ENCODE measurements at regions not wholly inside any gene's neighbourhood (a gene's known extent, or its start where the extent isn't known, plus 50 kb on each side); places are given as distances from the start of the nearest gene placed in this dataset.

DNA sequence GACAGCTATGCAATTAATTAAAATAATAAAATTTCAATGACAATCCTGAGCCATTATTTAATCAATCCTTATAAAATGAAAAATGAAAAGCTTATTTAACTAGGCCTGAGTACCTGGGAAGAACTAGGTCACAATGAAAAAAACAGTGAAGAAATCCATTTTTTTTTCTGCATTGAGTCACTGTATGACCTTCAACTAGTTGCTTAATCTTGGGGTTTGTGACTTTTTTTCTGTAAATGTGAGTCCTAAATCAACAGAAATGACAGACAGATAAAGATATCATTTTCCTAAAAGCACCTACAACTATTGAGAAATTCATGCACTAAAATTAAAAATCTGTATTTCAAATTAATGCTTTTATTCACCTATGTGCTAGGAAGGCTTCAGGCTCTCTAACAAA lies 96.8 kb downstream of the TMEM26 start:
- H3K9me3 Mint-ChIP-seq: no peaks in the 10 kb centered on the region
- no peak overlapping the region for H3K27ac Mint-ChIP-seq
- no peak overlapping the region for H3K4me3 Mint-ChIP-seq
- H3K27me3 Mint-ChIP-seq (ENCODE audit: low read depth): peaks cover 12% of the 10 kb centered on the region
- DNase-seq (ENCODE audit: low spot score): no peak
- no peaks in the 10 kb centered on the region for H3K4me1 Mint-ChIP-seq (ENCODE audit: low read depth)
- H3K36me3 Mint-ChIP-seq (ENCODE audit: low read depth): no peaks in the 10 kb centered on the region

DNA sequence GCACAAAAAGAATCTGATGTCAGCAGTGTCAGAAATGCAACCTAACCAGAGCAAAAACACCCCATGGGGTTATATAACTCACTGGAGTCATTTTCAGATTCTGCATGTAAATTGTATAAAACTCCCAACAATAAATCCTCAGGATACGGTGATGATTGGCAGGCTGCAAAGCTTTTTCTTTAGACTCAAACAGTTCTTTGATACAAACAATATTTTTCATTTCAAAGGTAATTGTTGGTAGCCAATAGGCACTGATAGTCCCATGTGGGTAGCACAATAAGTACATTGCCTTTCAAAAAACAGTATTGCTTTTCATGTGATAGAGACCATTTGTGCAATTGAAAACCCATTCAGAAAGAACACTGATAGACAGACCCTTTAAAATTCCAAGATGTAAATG lies 98.0 kb downstream of the TMEM26 start:
- Mint-ChIP-seq H3K4me3 (no peak overlapping the region), H3K27ac (no peak overlapping the region)

DNA sequence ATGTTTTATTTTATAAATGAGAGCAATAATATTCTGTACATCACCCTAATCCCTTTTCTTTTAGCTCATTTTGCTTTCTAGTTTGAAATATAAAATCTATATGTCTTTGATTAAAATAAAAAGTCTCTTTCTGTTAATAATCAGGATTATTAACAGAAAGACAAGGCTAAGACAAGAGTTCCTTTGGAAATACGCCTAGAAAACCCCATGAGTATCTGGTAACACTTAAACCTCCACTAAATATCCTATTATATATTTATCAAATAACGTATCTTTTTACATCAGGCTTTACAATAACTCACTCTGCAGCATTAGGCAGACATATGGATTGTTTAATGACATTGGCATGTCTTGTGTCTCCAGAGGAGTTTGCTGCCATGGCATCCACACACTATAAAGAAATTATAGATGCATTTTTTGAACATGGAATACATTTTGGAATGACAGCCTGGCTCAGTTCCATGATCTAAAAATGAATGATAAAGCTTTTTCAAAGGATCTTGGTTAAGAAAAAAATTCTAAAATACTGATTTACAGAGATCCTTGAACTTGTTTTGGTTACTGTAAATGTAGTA lies 98.7 kb downstream of the TMEM26 start:
- no peak overlapping the region for H3K27ac Mint-ChIP-seq
- no peaks in the 10 kb centered on the region for H3K9me3 Mint-ChIP-seq
- H3K4me1 Mint-ChIP-seq (ENCODE audit: low read depth): no peaks in the 10 kb centered on the region
- H3K27me3 Mint-ChIP-seq (ENCODE audit: low read depth): peaks cover 16% of the 10 kb centered on the region
- DNase-seq (ENCODE audit: low spot score): no peak
- no peak overlapping the region for H3K4me3 Mint-ChIP-seq
- no peaks in the 10 kb centered on the region for H3K36me3 Mint-ChIP-seq (ENCODE audit: low read depth)

More for the DNA sequence above, 98.0 kb downstream of the TMEM26 start:
- H3K9me3 Mint-ChIP-seq: no peaks in the 10 kb centered on the region
- peaks cover 15% of the 10 kb centered on the region for H3K27me3 Mint-ChIP-seq (ENCODE audit: low read depth)
- H3K4me1 Mint-ChIP-seq (ENCODE audit: low read depth): no peaks in the 10 kb centered on the region
- no peak for DNase-seq (ENCODE audit: low spot score)
- no peaks in the 10 kb centered on the region for H3K36me3 Mint-ChIP-seq (ENCODE audit: low read depth)

DNA sequence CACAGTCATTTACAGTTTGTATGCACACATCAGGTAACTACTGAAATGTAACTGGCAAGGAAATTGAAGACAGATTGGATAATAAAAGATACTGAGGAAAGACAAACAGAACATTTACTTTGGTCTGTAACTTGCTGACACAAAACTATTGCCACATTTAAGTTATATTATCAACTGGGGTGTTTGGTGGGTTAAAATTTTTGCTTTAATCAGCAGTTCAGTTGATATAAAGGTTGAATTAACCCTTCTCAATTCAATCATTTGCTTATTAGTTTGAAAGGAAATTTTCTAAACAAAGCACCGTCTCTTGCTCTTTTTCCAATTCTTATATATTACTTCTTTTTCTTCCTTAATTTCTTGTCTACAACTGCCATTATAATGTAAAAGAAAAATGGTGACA lies 102.4 kb downstream of the TMEM26 start:
- no peaks in the 10 kb centered on the region for H3K36me3 Mint-ChIP-seq (ENCODE audit: low read depth)
- H3K9me3 Mint-ChIP-seq: no peaks in the 10 kb centered on the region
- no peaks in the 10 kb centered on the region for H3K4me1 Mint-ChIP-seq (ENCODE audit: low read depth)
- no peak overlapping the region for H3K27ac Mint-ChIP-seq
- DNase-seq (ENCODE audit: low spot score): no peak
- no peak overlapping the region for H3K4me3 Mint-ChIP-seq
- H3K27me3 Mint-ChIP-seq (ENCODE audit: low read depth): peaks cover 18% of the 10 kb centered on the region

DNA sequence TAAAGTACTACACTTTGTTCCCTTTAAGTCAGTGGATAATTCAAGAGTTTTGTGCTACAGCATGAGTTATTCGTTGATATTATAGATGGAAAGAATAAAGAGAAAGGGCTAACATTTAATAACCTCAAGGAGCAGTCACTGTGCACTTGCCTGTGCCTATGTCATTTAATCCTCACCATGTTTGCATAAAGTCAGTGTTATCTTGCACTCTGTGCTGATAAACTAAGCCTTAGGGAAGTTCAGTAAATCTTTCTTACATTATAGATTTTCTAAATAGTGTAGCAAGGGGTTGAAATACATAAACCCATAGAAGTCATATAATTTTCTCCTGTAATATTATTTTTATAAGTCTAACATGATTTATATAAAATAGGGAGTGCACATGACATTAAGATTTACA lies 103.1 kb downstream of the TMEM26 start:
- Mint-ChIP-seq H3K36me3 (ENCODE audit: low read depth) (no peaks in the 10 kb centered on the region), H3K27ac (no peak overlapping the region)

DNA sequence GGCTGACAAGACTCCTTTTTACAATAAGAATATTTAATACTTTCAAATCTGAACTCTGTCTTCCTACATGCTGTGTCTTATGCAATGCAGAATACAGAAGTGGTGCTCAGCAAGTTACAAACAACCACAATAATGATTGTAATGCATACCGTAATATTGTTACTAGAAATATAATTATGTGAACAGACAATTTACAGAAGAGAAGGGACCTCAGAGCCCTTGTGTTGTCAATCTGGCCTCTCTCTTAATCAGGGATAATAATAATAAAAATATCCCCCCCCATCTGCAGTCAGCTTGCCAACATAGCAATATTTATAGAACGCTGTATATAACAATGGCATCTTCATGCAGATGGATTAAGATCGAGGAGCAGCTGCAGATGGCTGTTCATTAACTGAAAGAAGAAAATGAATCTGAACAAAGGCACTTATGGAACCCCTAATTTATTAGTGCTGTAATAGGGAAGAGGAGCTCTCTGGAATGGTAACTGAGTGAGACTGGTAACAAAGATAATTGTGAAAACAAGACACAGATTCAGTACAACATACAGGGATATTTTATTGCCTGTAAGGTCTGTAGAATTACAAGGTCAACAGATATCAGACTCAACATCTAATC lies 106.3 kb downstream of the TMEM26 start:
- H3K27ac Mint-ChIP-seq: no peak overlapping the region
- DNase-seq (ENCODE audit: low spot score): no peak
- H3K36me3 Mint-ChIP-seq (ENCODE audit: low read depth): no peaks in the 10 kb centered on the region

More for the DNA sequence above, 103.1 kb downstream of the TMEM26 start:
- Mint-ChIP-seq H3K9me3 (no peaks in the 10 kb centered on the region), H3K4me1 (ENCODE audit: low read depth) (no peaks in the 10 kb centered on the region), H3K27me3 (ENCODE audit: low read depth) (peaks cover 18% of the 10 kb centered on the region), H3K4me3 (no peak overlapping the region)
- no peak for DNase-seq (ENCODE audit: low spot score)

DNA sequence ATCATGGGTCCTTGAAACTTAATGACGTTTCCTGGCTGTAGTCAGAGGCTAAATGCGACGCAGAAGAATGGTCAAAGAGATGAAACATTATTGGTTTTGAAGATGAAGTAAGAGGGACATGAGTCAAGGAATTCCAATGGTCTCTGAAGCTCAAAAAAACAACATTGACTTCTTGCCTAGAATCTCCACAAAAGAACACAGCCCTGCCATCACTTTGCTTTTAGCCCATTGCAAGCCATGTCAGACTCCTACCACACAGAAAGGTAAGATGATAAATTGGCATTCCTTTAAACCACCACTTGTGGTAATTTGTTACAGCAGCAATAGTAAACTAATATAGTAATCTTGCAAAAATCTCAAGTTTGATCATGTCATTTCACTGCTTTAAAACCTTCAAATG lies 109.4 kb downstream of the TMEM26 start:
- Mint-ChIP-seq H3K27ac (no peak overlapping the region), H3K9me3 (no peaks in the 10 kb centered on the region), H3K36me3 (ENCODE audit: low read depth) (no peaks in the 10 kb centered on the region), H3K27me3 (ENCODE audit: low read depth) (no peaks in the 10 kb centered on the region), H3K4me3 (no peak overlapping the region), H3K4me1 (ENCODE audit: low read depth) (peaks cover 8% of the 10 kb centered on the region)
- no peak for DNase-seq (ENCODE audit: low spot score)

More for the DNA sequence above, 106.3 kb downstream of the TMEM26 start:
- H3K9me3 Mint-ChIP-seq: no peaks in the 10 kb centered on the region
- H3K27me3 Mint-ChIP-seq (ENCODE audit: low read depth): peaks cover 11% of the 10 kb centered on the region
- no peak overlapping the region for H3K4me3 Mint-ChIP-seq
- peaks cover 8% of the 10 kb centered on the region for H3K4me1 Mint-ChIP-seq (ENCODE audit: low read depth)

DNA sequence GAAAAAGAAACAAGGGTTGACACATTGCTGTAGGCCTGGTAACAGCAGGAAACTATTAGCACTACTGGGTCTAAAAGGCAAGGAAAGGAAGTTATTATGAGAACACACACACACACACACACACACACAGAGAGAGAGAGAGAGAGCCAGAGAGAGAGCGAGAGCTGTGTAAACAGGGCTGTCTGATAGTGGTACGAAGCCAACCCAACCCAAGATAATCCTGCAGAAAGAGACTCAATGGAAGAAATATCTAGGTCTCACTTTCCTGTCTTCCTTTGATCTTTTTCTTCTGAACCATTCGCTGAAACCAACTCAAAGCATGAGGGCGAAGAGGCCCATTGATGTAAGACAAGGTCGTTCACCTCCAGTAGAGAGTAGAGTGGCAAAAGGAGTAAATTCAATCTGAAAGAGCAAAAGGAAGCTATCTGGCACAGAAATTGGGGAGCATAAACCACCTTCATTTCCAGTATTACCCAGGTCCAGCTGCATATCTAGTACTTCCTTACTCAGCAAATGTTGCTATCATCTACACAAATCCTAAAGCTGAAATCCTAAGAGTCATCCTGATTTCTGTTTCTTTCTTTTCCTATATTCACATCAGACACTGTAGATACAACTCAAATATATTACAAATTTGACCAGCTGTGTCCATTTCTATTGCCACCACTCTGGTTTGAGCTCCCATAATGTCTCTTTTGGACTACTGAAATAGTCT lies 110.2 kb downstream of the TMEM26 start:
- Mint-ChIP-seq H3K4me1 (ENCODE audit: low read depth) (peaks cover 8% of the 10 kb centered on the region), H3K9me3 (no peaks in the 10 kb centered on the region), H3K27me3 (ENCODE audit: low read depth) (peaks cover 3% of the 10 kb centered on the region), H3K27ac (no peak overlapping the region), H3K4me3 (no peak overlapping the region), H3K36me3 (ENCODE audit: low read depth) (no peaks in the 10 kb centered on the region)
- DNase-seq (ENCODE audit: low spot score): no peak

DNA sequence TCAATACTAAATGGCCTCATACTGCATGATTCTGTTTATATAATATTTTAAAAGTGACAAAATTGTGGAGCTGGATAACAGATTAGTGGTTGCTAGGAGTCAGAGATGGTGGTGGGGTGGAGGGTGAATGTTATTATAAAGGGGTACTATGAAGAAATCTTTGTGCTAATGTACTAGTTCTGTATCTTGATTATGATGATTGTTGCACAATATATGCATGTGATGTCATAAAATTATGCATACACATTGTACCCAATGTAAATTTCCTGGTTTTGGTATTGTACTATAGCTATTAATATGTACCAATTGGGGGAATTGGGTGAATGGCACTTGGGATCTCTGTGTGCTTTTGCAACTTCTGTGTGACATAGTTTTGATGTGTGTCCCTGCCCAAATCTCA lies 112.2 kb downstream of the TMEM26 start:
- H3K4me1 Mint-ChIP-seq (ENCODE audit: low read depth): peaks cover 8% of the 10 kb centered on the region
- H3K9me3 Mint-ChIP-seq: no peaks in the 10 kb centered on the region
- no peak overlapping the region for H3K27ac Mint-ChIP-seq
- no peak for DNase-seq (ENCODE audit: low spot score)
- no peak overlapping the region for H3K4me3 Mint-ChIP-seq
- peaks cover 5% of the 10 kb centered on the region for H3K27me3 Mint-ChIP-seq (ENCODE audit: low read depth)
- H3K36me3 Mint-ChIP-seq (ENCODE audit: low read depth): no peaks in the 10 kb centered on the region

DNA sequence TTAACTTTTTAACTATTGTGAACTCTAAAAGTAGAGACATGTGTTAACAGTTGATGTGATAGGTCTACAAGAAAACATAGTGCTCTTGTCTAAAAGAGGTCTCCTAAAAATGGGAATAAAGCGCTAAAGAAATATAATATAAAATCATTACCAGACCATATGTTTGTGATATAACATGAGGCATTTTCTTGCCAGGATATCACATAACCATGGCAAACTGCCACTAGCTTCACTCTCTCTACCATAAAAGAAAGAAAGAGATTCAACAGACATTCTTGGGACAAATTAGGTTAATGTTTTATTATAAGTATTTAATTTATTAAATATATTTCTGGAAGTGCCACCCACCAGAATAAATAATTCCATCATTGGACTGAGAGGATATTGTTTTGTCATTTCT lies 115.0 kb downstream of the TMEM26 start:
- Mint-ChIP-seq H3K9me3 (peaks cover 3% of the 10 kb centered on the region), H3K27ac (no peak overlapping the region), H3K4me3 (no peak overlapping the region), H3K4me1 (ENCODE audit: low read depth) (peaks cover 11% of the 10 kb centered on the region), H3K36me3 (ENCODE audit: low read depth) (no peaks in the 10 kb centered on the region), H3K27me3 (ENCODE audit: low read depth) (peaks cover 5% of the 10 kb centered on the region)
- DNase-seq (ENCODE audit: low spot score): no peak

DNA sequence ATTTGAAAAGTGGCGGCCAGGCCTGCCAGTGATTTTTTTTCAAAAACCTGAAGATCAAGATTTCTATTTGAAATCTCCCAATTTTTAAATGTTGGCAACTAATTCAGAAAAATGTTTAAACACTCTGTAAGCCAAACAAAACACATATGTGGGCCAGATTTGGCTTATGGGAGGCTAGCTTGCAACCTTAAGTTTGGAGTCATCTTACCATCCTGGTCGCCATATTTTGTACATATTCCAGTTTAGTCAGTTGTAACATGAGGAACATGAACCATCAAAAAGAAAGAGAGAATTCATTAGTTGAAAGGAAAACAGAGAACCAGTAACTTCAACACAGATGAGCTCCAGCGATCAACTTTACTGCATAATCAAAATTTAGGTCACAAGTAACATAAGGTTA lies 115.4 kb downstream of the TMEM26 start:
- Mint-ChIP-seq H3K36me3 (ENCODE audit: low read depth) (no peaks in the 10 kb centered on the region), H3K9me3 (peaks cover 3% of the 10 kb centered on the region), H3K4me1 (ENCODE audit: low read depth) (peaks cover 8% of the 10 kb centered on the region), H3K4me3 (no peak overlapping the region), H3K27ac (no peak overlapping the region), H3K27me3 (ENCODE audit: low read depth) (peaks cover 5% of the 10 kb centered on the region)
- no peak for DNase-seq (ENCODE audit: low spot score)

DNA sequence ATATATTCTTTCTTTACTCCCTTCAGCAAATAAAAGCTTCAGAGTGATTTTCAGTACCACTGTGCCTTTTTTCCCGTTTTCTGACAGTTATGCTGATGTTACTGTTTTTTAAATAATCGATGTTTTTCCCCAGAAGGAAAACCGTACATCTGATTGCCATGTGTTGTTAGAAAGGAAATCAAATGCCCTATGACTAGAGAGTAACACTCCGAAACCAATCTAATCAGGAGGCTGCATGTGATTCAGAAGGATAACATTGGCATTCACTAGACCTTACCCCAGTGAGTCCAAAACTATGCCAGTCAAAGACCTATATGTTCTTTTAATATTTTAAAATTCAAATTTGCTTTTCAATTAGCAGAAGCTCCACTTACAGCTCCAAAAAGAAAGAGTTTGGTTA lies 116.3 kb downstream of the TMEM26 start:
- peaks cover 5% of the 10 kb centered on the region for H3K27me3 Mint-ChIP-seq (ENCODE audit: low read depth)
- no peaks in the 10 kb centered on the region for H3K36me3 Mint-ChIP-seq (ENCODE audit: low read depth)
- peaks cover 3% of the 10 kb centered on the region for H3K9me3 Mint-ChIP-seq
- DNase-seq (ENCODE audit: low spot score): no peak
- no peak overlapping the region for H3K4me3 Mint-ChIP-seq
- H3K4me1 Mint-ChIP-seq (ENCODE audit: low read depth): peaks cover 3% of the 10 kb centered on the region
- no peak overlapping the region for H3K27ac Mint-ChIP-seq

DNA sequence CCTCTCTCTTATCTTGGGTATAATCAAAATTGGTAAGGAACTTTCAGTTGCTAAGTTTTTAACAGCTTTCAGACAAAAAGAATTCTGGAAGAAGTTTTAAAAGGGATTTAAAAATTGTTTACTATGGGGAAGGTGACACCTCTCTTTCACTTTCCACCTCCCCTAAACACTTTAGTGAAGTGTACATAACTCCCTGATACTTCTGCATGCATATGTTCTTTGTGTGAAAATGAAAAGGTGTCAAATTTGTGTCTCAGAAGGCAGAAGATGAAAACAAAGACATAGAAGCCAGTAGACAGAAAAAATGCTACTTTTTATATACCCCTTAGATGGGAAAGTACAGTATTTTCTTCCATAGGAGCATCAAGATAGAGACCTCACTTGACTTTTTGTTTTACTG lies 117.8 kb downstream of the TMEM26 start:
- Mint-ChIP-seq H3K4me1 (ENCODE audit: low read depth) (peaks cover 3% of the 10 kb centered on the region), H3K9me3 (peaks cover 3% of the 10 kb centered on the region), H3K27me3 (ENCODE audit: low read depth) (peaks cover 5% of the 10 kb centered on the region), H3K4me3 (no peak overlapping the region), H3K36me3 (ENCODE audit: low read depth) (no peaks in the 10 kb centered on the region), H3K27ac (no peak overlapping the region)
- no peak for DNase-seq (ENCODE audit: low spot score)

DNA sequence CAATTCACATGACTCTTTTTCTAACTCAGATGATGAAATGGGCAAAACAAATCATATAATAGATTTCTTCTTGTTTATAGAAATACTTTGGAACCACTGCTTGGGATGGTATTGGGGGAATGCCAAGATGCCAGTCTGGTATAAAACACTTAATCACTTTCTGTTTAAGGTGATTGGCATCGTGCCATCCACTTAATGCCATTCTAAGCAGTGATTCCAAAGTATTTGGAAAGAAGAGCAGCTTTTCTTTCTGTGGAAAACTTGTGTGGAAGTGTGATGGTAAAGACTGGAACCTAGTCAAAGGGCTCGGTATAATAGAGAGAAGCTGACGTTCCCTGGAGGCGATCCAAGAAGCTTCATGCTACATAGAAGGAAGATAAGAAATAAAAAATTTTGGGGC lies 120.6 kb downstream of the TMEM26 start:
- Mint-ChIP-seq H3K4me1 (ENCODE audit: low read depth) (peaks cover 3% of the 10 kb centered on the region), H3K27ac (no peak overlapping the region), H3K4me3 (no peak overlapping the region), H3K27me3 (ENCODE audit: low read depth) (peaks cover 10% of the 10 kb centered on the region), H3K9me3 (peaks cover 7% of the 10 kb centered on the region), H3K36me3 (ENCODE audit: low read depth) (no peaks in the 10 kb centered on the region)
- DNase-seq (ENCODE audit: low spot score): no peak

Measured in T-helper 2 cell treated with Interferon-gamma antibody and Interleukin-4, amounts not matched to agents 5 μg/mL and 100 μg/mL, for 36 hours (primary cell).